ENCODE measurements at regions not wholly inside any gene's neighbourhood (a gene's known extent, or its start where the extent isn't known, plus 50 kb on each side); places are given as distances from the start of the nearest gene placed in this dataset.
"Not testable (repeated sequence)": the region's sequence is repeated elsewhere in the genome, so short reads cannot be mapped to it uniquely, and the experiment has no call there.

DNA sequence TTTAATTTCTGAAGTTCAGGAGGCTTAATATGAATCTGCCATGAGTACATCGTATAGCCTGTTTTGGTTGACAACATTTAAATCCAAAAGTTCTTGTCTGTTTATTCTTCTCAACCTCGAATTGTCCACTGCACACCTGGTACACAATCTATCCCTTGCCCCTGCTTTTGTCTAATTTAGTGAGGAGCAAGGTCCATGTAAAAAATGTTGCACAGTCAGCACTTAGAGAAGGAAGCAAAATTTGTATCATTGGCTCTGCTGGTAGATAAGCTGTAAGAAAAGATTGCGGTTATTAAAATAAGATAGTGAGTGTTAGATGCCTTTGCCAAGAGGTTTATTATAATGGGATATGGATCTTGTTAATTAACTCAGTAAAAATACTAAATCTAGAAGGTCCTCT, 761.5 kb downstream of the RAPGEF2 start:
- WGBS, 2 donors, result 75% methylated on average over 3 of the region's 3 CpGs
- Histone ChIP-seq H3K27ac (ENCODE audit: low read depth in 1 of 2, low read length in 1 of 2) (no peak overlapping the region), H3K4me3 (no peak overlapping the region), H3K4me1 (ENCODE audit: control insufficient read depth in 5 of 5, insufficient read depth in 5 of 5, low read length in 5 of 5) (no peaks in the 10 kb centered on the region), H3K36me3 (ENCODE audit: control insufficient read depth in 4 of 4, insufficient read depth in 4 of 4, low read length in 4 of 4) (no peaks in the 10 kb centered on the region), H3K9me3 (ENCODE audit: control insufficient read depth in 4 of 4, insufficient read depth in 3 of 4, low read length in 3 of 4) (no peaks in the 10 kb centered on the region), H3K9ac (ENCODE audit: insufficient read depth in 1 of 2, low read length in 2 of 2) (no peak overlapping the region), H3K27me3 (ENCODE audit: control insufficient read depth in 3 of 3, insufficient read depth in 3 of 3, low read length in 2 of 3) (no peaks in the 10 kb centered on the region)
- ATAC-seq (ENCODE audit: insufficient read depth, low FRiP score) (no peak), DNase-seq (no peak)
- TF ChIP-seq, protein P1, sequence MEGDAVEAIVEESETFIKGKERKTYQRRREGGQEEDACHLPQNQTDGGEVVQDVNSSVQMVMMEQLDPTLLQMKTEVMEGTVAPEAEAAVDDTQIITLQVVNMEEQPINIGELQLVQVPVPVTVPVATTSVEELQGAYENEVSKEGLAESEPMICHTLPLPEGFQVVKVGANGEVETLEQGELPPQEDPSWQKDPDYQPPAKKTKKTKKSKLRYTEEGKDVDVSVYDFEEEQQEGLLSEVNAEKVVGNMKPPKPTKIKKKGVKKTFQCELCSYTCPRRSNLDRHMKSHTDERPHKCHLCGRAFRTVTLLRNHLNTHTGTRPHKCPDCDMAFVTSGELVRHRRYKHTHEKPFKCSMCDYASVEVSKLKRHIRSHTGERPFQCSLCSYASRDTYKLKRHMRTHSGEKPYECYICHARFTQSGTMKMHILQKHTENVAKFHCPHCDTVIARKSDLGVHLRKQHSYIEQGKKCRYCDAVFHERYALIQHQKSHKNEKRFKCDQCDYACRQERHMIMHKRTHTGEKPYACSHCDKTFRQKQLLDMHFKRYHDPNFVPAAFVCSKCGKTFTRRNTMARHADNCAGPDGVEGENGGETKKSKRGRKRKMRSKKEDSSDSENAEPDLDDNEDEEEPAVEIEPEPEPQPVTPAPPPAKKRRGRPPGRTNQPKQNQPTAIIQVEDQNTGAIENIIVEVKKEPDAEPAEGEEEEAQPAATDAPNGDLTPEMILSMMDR (IDR thresholded peaks at IDR 0.05; ENCODE audit: control extremely low read depth, extremely low read depth), result no peak

DNA sequence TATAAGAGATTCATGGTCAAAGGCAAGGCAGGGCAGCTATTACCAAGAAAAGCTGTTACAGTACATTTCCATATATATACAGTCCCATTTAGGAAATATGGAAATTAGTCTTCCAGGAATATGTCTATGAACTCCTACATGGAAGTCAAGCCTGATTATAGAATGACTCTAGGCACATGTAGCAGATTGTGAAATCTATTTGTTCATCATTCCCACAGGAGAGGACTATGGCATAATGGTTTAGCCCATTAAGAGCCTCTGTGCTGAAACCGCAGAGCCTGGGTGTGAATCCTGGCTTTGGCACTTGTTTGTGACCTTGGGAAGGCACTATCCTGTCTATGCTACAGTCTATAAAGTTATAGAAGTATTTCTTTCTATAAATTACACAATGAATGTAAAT, 764.8 kb downstream of the RAPGEF2 start:
- H3K36me3 ChIP-seq (ENCODE audit: control insufficient read depth in 4 of 4, insufficient read depth in 4 of 4, low read length in 4 of 4), result no peaks in the 10 kb centered on the region
- TF ChIP-seq, protein P1 (IDR thresholded peaks at IDR 0.05; ENCODE audit: control extremely low read depth, extremely low read depth), result no peak
- no peak overlapping the region for H3K9ac ChIP-seq (ENCODE audit: insufficient read depth in 1 of 2, low read length in 2 of 2)
- H3K27ac ChIP-seq (ENCODE audit: low read depth in 1 of 2, low read length in 1 of 2), result no peak overlapping the region
- no peak for DNase-seq
- no peaks in the 10 kb centered on the region for H3K27me3 ChIP-seq (ENCODE audit: control insufficient read depth in 3 of 3, insufficient read depth in 3 of 3, low read length in 2 of 3)
- H3K9me3 ChIP-seq (ENCODE audit: control insufficient read depth in 4 of 4, insufficient read depth in 3 of 4, low read length in 3 of 4), result no peaks in the 10 kb centered on the region
- ATAC-seq (ENCODE audit: insufficient read depth, low FRiP score), result no peak
- H3K4me1 ChIP-seq (ENCODE audit: control insufficient read depth in 5 of 5, insufficient read depth in 5 of 5, low read length in 5 of 5), result no peaks in the 10 kb centered on the region
- 94 to 97% methylated on average over 1 of the region's 1 CpG for WGBS, 2 donors
- H3K4me3 ChIP-seq, result no peak overlapping the region

DNA sequence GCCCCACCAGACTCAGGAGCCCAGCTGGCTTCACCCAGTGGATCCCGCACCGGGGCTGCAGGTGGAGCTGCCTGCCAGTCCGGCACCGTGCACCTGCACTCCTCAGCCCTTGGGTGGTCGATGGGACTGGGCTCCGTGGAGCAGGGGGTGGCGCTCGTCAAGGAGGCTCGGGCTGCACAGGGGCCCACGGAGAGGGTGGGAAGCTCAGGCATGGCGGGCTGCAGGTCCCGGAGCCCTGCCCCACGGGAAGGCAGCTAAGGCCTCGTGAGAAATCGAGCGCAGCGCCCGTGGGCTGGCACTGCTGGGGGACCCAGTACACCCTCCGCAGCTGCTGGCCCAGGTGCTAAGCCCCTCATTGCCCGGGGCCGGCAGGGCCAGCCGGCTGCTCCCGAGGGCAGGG, 766.1 kb downstream of the RAPGEF2 start:
- H3K4me1 ChIP-seq (ENCODE audit: control insufficient read depth in 5 of 5, insufficient read depth in 5 of 5, low read length in 5 of 5); H3K9me3 ChIP-seq (ENCODE audit: control insufficient read depth in 4 of 4, insufficient read depth in 3 of 4, low read length in 3 of 4); DNase-seq; H3K27ac ChIP-seq (ENCODE audit: low read depth in 1 of 2, low read length in 1 of 2); H3K27me3 ChIP-seq (ENCODE audit: control insufficient read depth in 3 of 3, insufficient read depth in 3 of 3, low read length in 2 of 3); ATAC-seq (ENCODE audit: insufficient read depth, low FRiP score); H3K36me3 ChIP-seq (ENCODE audit: control insufficient read depth in 4 of 4, insufficient read depth in 4 of 4, low read length in 4 of 4); H3K4me3 ChIP-seq; H3K9ac ChIP-seq (ENCODE audit: insufficient read depth in 1 of 2, low read length in 2 of 2): not testable (repeated sequence)
- WGBS, 2 donors, result 93 to 96% methylated on average over 22 to 23 of the region's 23 CpGs

DNA sequence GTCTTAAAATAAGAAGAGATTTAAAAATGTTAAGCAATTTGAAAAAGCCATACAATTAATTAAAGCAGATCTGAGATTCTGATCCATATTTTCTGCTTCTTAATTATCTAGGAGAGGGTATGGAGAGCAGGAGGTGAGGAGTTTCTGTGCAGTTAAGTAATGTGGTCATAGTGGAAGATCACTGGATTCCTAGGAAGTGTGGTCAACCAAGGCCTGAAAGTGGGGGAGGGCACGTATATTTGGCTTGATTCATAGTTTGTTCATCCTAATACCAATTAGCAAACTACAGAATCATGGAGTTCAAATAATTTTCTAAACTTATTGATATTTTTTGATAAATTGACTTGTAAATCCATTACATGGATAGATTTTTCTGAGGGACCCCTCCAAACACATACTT, 768.3 kb downstream of the RAPGEF2 start:
- WGBS, 2 donors, result 81 to 88% methylated on average over 1 of the region's 1 CpG
- DNase-seq (no peak), ATAC-seq (ENCODE audit: insufficient read depth, low FRiP score) (no peak)
- H3K9me3 ChIP-seq (ENCODE audit: control insufficient read depth in 4 of 4, insufficient read depth in 3 of 4, low read length in 3 of 4), result no peaks in the 10 kb centered on the region
- no peak overlapping the region for H3K9ac ChIP-seq (ENCODE audit: insufficient read depth in 1 of 2, low read length in 2 of 2)
- TF ChIP-seq, protein P1 (IDR thresholded peaks at IDR 0.05; ENCODE audit: control extremely low read depth, extremely low read depth), result no peak
- no peak overlapping the region for H3K4me3 ChIP-seq
- H3K4me1 ChIP-seq (ENCODE audit: control insufficient read depth in 5 of 5, insufficient read depth in 5 of 5, low read length in 5 of 5), result no peaks in the 10 kb centered on the region
- H3K27ac ChIP-seq (ENCODE audit: low read depth in 1 of 2, low read length in 1 of 2), result no peak overlapping the region
- no peaks in the 10 kb centered on the region for H3K36me3 ChIP-seq (ENCODE audit: control insufficient read depth in 4 of 4, insufficient read depth in 4 of 4, low read length in 4 of 4)
- no peaks in the 10 kb centered on the region for H3K27me3 ChIP-seq (ENCODE audit: control insufficient read depth in 3 of 3, insufficient read depth in 3 of 3, low read length in 2 of 3)

All from lung (tissue), 11 donors.